ENCODE measurements at regions not wholly inside any gene's neighbourhood (a gene's known extent, or its start where the extent isn't known, plus 50 kb on each side); places are given as distances from the start of the nearest gene placed in this dataset.

DNA sequence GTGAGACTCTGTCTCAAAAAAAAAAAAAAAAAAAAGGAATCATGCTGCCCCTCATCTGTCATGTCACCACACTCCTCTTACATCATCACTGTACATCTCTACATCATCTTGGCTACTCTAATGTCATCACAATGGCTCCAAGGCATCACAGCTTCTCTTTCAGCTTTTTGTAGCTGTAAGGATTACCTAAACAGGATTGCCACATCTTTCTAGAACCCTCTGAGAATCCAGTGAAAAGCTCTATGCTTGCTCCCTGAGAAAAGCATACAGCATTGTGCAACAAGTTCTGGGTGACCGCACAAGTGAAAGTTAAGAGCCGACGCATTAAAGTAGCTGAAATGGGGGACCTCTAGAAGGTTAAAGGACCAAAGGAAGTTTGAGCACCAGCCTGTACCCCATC lies 272.5 kb downstream of the C12orf50 start:
- TF ChIP-seq, protein P1, sequence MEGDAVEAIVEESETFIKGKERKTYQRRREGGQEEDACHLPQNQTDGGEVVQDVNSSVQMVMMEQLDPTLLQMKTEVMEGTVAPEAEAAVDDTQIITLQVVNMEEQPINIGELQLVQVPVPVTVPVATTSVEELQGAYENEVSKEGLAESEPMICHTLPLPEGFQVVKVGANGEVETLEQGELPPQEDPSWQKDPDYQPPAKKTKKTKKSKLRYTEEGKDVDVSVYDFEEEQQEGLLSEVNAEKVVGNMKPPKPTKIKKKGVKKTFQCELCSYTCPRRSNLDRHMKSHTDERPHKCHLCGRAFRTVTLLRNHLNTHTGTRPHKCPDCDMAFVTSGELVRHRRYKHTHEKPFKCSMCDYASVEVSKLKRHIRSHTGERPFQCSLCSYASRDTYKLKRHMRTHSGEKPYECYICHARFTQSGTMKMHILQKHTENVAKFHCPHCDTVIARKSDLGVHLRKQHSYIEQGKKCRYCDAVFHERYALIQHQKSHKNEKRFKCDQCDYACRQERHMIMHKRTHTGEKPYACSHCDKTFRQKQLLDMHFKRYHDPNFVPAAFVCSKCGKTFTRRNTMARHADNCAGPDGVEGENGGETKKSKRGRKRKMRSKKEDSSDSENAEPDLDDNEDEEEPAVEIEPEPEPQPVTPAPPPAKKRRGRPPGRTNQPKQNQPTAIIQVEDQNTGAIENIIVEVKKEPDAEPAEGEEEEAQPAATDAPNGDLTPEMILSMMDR (IDR thresholded peaks at IDR 0.05): no peak
- no peak for TF ChIP-seq EZH2 (IDR thresholded peaks at IDR 0.05; ENCODE audit: borderline replicate concordance, insufficient read depth, low read depth, low read length, poor library complexity, severe bottlenecking)

Data from B cell (primary cell).